ENCODE measurements at regions not wholly inside any gene's neighbourhood (a gene's known extent, or its start where the extent isn't known, plus 50 kb on each side); places are given as distances from the start of the nearest gene placed in this dataset.

DNA sequence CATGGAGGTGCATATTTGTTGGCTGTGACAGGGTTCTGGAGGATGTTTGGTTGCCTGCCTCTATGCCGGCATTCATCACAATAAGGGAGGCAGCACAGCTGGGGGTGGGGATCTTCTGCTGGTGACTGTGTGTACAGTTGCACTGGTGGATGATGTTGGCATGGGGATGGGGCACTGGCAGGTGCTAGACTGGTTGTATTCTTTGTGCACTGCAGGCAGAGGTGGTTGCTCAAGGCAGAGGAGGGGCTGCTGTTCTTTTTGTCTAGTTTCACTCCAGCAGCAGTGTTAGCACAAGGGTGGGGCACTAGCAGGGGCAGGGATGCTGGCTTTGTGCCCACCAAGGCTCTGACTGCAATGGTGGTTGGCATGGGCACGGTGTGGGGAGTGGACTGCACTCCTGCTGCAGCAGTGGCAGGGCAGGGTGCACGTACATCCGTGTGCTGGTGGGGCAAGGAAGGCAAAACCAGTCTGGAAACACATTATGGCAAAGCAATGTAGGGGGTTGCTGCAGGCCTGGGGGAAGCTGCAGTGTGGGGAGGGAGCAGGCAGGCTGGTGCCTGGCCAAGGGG lies 69.3 kb downstream of the ISOC1 start:
- TF ChIP-seq, protein P1, sequence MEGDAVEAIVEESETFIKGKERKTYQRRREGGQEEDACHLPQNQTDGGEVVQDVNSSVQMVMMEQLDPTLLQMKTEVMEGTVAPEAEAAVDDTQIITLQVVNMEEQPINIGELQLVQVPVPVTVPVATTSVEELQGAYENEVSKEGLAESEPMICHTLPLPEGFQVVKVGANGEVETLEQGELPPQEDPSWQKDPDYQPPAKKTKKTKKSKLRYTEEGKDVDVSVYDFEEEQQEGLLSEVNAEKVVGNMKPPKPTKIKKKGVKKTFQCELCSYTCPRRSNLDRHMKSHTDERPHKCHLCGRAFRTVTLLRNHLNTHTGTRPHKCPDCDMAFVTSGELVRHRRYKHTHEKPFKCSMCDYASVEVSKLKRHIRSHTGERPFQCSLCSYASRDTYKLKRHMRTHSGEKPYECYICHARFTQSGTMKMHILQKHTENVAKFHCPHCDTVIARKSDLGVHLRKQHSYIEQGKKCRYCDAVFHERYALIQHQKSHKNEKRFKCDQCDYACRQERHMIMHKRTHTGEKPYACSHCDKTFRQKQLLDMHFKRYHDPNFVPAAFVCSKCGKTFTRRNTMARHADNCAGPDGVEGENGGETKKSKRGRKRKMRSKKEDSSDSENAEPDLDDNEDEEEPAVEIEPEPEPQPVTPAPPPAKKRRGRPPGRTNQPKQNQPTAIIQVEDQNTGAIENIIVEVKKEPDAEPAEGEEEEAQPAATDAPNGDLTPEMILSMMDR (conservative IDR thresholded peaks at IDR 0.05; ENCODE audit: low read depth, low read length): no peak
- no peak for TF ChIP-seq EZH2 (IDR thresholded peaks at IDR 0.05; ENCODE audit: borderline replicate concordance, low read depth, low read length, poor library complexity, severe bottlenecking)

Measured in A673 (cell line).